Bronchial epithelial cell (primary cell): ENCODE measurements at regions not wholly inside any gene's neighbourhood (a gene's known extent, or its start where the extent isn't known, plus 50 kb on each side); places are given as distances from the start of the nearest gene placed in this dataset.

Experiments
- DNase-seq: peaks from one replicate; pipeline ENCODE4 v3.0.0-alpha.2; 2010; ENCODE audit warnings: low read depth
- FAIRE-seq: peaks from 2 replicates; lab custom pipeline; 2011; peaks lifted over from hg19 to GRCh38; lab: Jason Lieb, UNC
- H3K27me3 ChIP-seq: 2 replicates; pipeline ENCODE4 v1.5.1; 2011; ENCODE audit warnings: low read length; ENCODE audit not compliant: control insufficient read depth, insufficient read depth
- H3K36me3 ChIP-seq: 2 replicates; pipeline ENCODE4 v1.5.1; 2011; ENCODE audit warnings: low read length; ENCODE audit not compliant: control insufficient read depth, insufficient read depth
- H3K4me3 ChIP-seq: 2 replicates; pipeline ENCODE4 v1.5.1; 2011; ENCODE audit warnings: mild to moderate bottlenecking, low read depth, low read length, control low read depth
- CTCF ChIP-seq: IDR thresholded peaks from 2 replicates; pipeline ENCODE4 v1.5.1; 2011; ENCODE audit warnings: mild to moderate bottlenecking, moderate library complexity, low read length, control low read depth, inconsistent platforms; ENCODE audit not compliant: insufficient read depth, severe bottlenecking

- FAIRE-seq (no peak), DNase-seq (peak; percentile 69)
These were observed 111.6 kb upstream of the C1GALT1C1 start for GRCh38 chrX:120741452-120741851.

GRCh38 chrX:120740072-120740471 lies 110.2 kb upstream of the C1GALT1C1 start:
- Histone ChIP-seq H3K36me3 (no peaks in the 10 kb centered on the region), H3K4me3 (no peak overlapping the region), H3K27me3 (no peaks in the 10 kb centered on the region)
- FAIRE-seq (no peak), DNase-seq (no peak)
- TF ChIP-seq CTCF, result no peak

More at GRCh38 chrX:120741452-120741851, 111.6 kb upstream of the C1GALT1C1 start:
- no peaks in the 10 kb centered on the region for H3K36me3 ChIP-seq
- no peak overlapping the region for H3K4me3 ChIP-seq
- no peaks in the 10 kb centered on the region for H3K27me3 ChIP-seq
- no peak for TF ChIP-seq CTCF

- Histone ChIP-seq H3K27me3 (no peaks in the 10 kb centered on the region), H3K4me3 (no peak overlapping the region), H3K36me3 (no peaks in the 10 kb centered on the region)
- DNase-seq (no peak), FAIRE-seq (no peak)
- no peak for TF ChIP-seq CTCF
These were observed 109.4 kb upstream of the C1GALT1C1 start for GRCh38 chrX:120739300-120739699.

- FAIRE-seq, result no peak
- H3K36me3 ChIP-seq, result no peaks in the 10 kb centered on the region
- TF ChIP-seq CTCF, result no peak
- DNase-seq, result peak; percentile 83
- no peak overlapping the region for H3K4me3 ChIP-seq
- no peaks in the 10 kb centered on the region for H3K27me3 ChIP-seq
These were observed 107.1 kb upstream of the C1GALT1C1 start for GRCh38 chrX:120736989-120737388.

GRCh38 chrX:120735966-120736365 lies 106.1 kb upstream of the C1GALT1C1 start:
- no peak for TF ChIP-seq CTCF
- Histone ChIP-seq H3K27me3 (no peaks in the 10 kb centered on the region), H3K4me3 (no peak overlapping the region), H3K36me3 (no peaks in the 10 kb centered on the region)
- FAIRE-seq (no peak), DNase-seq (no peak)

- no peaks in the 10 kb centered on the region for H3K36me3 ChIP-seq
- H3K27me3 ChIP-seq, result no peaks in the 10 kb centered on the region
- TF ChIP-seq CTCF, result no peak
- H3K4me3 ChIP-seq, result no peak overlapping the region
- FAIRE-seq (no peak), DNase-seq (no peak)
These were observed 103.0 kb upstream of the C1GALT1C1 start for GRCh38 chrX:120732879-120733278.
